VCaP (cell line): ENCODE measurements at regions not wholly inside any gene's neighbourhood (a gene's known extent, or its start where the extent isn't known, plus 50 kb on each side); places are given as distances from the start of the nearest gene placed in this dataset.
"Not testable (repeated sequence)": the region's sequence is repeated elsewhere in the genome, so short reads cannot be mapped to it uniquely, and the experiment has no call there.

Source experiments
- H3K27ac ChIP-seq: fragments of 450-650 bp; 2 replicates; pipeline ENCODE4 v1.5.1; 2017
- TF ChIP-seq, protein P1 (sequence below): fragments of 450-650 bp; conservative IDR thresholded peaks from 2 replicates; pipeline ENCODE4 v1.5.1; 2017; ENCODE audit warnings: mild to moderate bottlenecking, moderate library complexity

DNA sequence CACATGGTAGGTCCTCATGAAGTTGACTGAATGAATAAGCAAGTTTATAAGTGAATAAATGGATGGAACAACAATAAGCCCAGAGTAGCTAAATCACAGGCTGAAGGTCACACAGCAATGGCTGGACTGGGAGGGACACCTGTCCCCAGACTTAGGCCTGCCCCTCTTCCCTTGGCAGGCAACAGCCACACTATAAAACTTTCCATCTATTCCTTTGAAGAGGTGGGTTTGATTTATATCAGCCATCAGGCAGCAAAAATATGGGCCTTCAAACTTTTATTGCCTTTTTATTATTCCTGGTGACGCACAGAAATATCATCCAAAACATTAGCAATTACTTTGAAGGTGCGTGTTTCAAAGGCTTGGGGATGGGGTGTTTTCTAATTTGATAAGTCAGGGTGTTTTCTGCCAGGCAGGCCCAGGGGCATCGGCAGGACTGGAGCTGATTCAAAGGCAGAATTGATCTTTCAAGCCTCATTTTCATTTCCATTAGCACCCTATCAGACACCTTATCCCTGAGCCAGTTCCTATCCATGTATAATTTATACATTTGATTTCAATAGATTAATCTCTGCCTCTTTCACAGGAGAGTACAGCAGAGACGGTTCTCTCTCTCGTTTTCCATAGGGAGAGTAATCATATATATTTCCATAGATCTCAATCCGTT is 67.2 kb upstream of the LYRM9 start:
- peak overlapping the region; percentile 4; the same call in 1 of the 2 replicates for H3K27ac ChIP-seq
- TF ChIP-seq, protein P1, sequence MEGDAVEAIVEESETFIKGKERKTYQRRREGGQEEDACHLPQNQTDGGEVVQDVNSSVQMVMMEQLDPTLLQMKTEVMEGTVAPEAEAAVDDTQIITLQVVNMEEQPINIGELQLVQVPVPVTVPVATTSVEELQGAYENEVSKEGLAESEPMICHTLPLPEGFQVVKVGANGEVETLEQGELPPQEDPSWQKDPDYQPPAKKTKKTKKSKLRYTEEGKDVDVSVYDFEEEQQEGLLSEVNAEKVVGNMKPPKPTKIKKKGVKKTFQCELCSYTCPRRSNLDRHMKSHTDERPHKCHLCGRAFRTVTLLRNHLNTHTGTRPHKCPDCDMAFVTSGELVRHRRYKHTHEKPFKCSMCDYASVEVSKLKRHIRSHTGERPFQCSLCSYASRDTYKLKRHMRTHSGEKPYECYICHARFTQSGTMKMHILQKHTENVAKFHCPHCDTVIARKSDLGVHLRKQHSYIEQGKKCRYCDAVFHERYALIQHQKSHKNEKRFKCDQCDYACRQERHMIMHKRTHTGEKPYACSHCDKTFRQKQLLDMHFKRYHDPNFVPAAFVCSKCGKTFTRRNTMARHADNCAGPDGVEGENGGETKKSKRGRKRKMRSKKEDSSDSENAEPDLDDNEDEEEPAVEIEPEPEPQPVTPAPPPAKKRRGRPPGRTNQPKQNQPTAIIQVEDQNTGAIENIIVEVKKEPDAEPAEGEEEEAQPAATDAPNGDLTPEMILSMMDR, result no peak

DNA sequence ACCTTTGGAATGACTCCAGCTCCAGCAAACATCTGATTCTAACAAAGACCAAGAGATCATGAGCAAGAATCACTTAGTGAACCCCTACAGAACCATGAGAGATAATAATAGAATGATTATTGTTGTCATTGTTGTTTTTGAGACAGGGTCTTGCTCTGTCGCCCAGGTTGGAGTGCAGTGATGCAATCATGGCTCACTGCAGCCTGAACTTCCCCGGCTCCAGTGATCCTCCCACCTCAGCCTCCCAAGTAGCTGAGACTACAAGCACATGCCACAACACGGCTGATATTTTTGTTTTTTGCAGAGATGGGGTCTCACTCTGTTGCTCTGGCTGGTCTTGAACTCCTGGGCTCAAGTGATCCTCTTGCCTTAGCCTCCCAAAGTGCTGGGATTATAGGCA is 69.4 kb upstream of the LYRM9 start:
- not testable (repeated sequence) for H3K27ac ChIP-seq

DNA sequence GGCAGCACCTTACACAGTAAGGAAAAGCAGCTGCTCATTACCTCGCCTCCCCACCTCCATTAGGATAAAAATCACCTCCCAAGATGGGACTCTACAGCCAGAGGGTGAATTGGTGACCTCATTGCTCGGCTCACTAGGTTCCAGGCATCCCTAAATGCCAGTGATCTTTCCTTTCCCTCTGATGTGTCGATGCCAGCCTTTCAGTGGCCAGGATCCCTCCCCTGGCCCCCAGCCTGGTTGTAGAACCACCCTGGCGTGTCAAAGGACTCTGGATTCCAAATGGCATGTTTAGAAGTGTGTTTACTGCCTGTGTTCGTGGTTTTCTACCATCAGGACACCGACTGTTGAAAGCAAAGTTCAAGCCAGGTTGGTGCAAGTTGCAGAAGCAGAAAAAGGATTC is 72.1 kb upstream of the LYRM9 start:
- H3K27ac ChIP-seq, result no peak overlapping the region
- TF ChIP-seq, protein P1, result no peak

DNA sequence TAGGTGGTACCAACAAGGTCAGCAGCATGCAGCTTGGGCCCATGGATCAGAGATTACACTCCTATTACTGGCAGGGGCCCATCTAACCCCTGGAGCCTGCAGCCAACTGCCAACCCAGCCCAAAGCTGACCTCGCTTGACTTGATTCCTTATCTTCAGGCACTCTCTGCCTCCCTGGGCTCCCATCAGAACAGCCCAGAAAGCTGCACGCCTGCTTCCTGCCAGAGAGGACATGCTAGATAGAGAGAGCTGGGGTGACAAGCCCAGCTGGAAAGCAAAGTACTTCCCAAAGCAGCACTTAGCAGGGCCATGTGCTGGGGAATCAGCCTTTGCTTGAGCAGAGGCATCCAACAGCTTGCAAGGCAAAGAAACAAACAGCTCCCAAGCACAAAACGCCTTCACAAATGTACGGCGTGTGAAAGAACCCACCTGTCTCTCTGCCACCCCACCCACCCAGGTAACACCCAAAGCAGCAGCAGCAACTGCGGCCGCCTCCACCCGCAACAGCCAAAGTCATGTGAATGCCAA is 74.2 kb upstream of the NLK start:
- no peak overlapping the region for H3K27ac ChIP-seq
- TF ChIP-seq, protein P1, result no peak

DNA sequence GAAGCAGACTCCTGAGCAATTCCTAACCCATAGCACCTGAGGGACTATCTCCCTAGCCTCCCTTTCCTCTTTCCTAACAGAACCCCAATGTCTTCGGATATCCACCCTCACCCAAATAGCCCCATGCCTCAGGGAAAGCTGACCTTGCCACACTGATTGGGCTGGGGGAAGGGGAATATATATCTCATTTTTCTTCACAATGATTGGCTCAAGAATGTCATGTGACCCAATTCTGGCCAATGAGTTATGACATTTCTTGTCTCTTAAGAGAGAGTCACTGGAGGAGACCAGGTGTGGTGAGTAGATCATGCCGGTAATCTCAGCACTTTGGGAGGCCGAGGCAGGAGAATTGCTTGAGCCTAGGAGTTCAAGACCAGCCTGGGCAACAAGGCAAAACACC is 71.9 kb upstream of the NLK start:
- no peak overlapping the region for H3K27ac ChIP-seq
- TF ChIP-seq, protein P1, result no peak

DNA sequence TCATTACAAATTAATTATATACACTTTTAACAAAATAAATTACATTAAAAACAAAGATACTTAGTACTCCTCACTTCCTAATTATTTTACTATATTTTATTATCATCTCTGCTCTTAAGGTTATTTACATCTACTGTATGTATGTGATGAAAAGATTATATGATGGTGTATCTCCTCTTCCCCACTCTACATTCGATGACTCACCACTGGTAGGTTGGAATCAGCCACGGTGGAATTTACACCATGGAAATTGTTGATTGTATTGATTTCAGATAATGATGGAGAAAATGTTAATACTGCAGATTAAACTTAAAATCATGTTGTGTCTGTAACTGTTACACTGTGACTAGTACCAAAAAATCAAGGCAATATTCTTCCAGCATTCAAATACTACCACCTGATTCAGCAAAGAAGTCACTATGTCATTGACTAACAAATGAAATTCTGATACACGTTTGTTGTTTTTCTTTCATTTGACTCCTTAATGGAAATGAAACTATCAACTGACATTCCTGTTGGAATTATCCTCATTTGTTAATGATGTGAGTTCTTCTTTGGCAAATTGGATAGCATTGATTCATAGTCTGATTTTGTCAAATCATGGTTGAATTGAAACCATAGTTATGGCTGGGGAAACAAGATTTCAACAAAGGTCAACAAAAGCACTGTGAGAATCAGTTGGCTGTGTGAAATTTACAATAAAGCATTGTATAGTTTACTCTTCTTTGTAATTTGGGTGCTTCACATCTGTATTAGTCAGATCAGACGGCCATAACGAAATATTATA is 69.0 kb upstream of the NLK start:
- no peak overlapping the region for H3K27ac ChIP-seq
- TF ChIP-seq, protein P1, result no peak

DNA sequence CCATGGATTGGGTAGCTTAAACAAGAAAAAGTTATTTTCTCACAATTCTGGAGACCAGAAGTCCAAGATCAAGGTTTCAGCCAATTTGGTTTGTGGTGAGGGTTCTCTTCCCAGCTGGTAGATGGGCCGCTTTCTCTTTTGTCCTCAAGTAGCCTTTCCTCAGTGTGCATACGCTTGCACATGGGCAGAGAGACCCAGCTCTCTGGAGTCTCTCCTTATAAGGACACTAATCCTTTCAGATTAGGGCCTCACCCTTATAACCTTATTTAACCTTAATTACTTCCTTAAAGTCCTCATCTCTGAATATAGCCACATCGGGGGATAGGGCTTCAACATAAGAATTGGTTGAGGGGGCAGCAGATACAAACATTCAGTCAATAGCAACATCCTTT is 68.4 kb upstream of the NLK start:
- TF ChIP-seq, protein P1, result no peak
- H3K27ac ChIP-seq, result no peak overlapping the region
